Upper lobe of right lung (tissue), 1 donor: ENCODE measurements at regions not wholly inside any gene's neighbourhood (a gene's known extent, or its start where the extent isn't known, plus 50 kb on each side); places are given as distances from the start of the nearest gene placed in this dataset.
"Not testable (repeated sequence)": the region's sequence is repeated elsewhere in the genome, so short reads cannot be mapped to it uniquely, and the experiment has no call there.

Experiments used
- ATAC-seq: fragments of 200-7000 bp; cut with Tn5 transposase; one replicate; pipeline ENCODE4 v1.9.1; 2020; ENCODE audit warnings: mild to moderate bottlenecking, moderate library complexity
- DNase-seq: peaks from one replicate; pipeline ENCODE4 v3.0.0-alpha.2; 2020
- H3K27ac ChIP-seq: fragments of 200-600 bp; one replicate; pipeline ENCODE4 v1.8.0; 2022
- H3K27me3 ChIP-seq: fragments of 200-600 bp; one replicate; pipeline ENCODE4 v1.8.0; 2022; ENCODE audit warnings: mild to moderate bottlenecking
- H3K36me3 ChIP-seq: fragments of 200-600 bp; one replicate; pipeline ENCODE4 v1.8.0; 2022
- H3K4me1 ChIP-seq: fragments of 200-600 bp; one replicate; pipeline ENCODE4 v1.8.0; 2022
- H3K4me3 ChIP-seq: fragments of 200-600 bp; one replicate; pipeline ENCODE4 v1.8.0; 2022; ENCODE audit warnings: mild to moderate bottlenecking
- H3K9me3 ChIP-seq: fragments of 200-600 bp; one replicate; pipeline ENCODE4 v1.8.0; 2022
- CTCF ChIP-seq: fragments of 200-600 bp; IDR thresholded peaks from one replicate; pipeline ENCODE4 v1.8.0; 2022; ENCODE audit warnings: antibody characterized with exemption
- intact Hi-C: fragments of 100-400 bp; cut with DNase I; formaldehyde crosslinking; loops from one replicate; pipeline ENCODE4 v1.11.0; 2022
- donor health status: DM: no; HTN: yes; CAD: no; lungs with severe emphysema.

- H3K36me3 ChIP-seq, intact Hi-C loops, H3K4me3 ChIP-seq, H3K4me1 ChIP-seq, ATAC-seq, H3K27me3 ChIP-seq, H3K27ac ChIP-seq, H3K9me3 ChIP-seq, DNase-seq: not testable (repeated sequence)
- peak; percentile 26 for TF ChIP-seq CTCF
Observed at GRCh38 chr17:62226610-62227240, 153.6 kb upstream of the EFCAB3 start.

GRCh38 chr17:62223585-62223984, 156.8 kb upstream of the EFCAB3 start:
- H3K27ac ChIP-seq, DNase-seq, H3K4me1 ChIP-seq, ATAC-seq, H3K27me3 ChIP-seq, H3K36me3 ChIP-seq, intact Hi-C loops, H3K4me3 ChIP-seq, H3K9me3 ChIP-seq: not testable (repeated sequence)

- intact Hi-C loops = no loop called here
- DNase-seq (no peak), ATAC-seq (no peak)
- no peaks in the 10 kb centered on the region for H3K4me1 ChIP-seq
- no peak overlapping the region for H3K27ac ChIP-seq
- H3K9me3 ChIP-seq = no peaks in the 10 kb centered on the region
- no peaks in the 10 kb centered on the region for H3K36me3 ChIP-seq
- TF ChIP-seq CTCF = no peak
- no peaks in the 10 kb centered on the region for H3K27me3 ChIP-seq
- H3K4me3 ChIP-seq = no peak overlapping the region
Observed at GRCh38 chr17:62219221-62219899, 154.3 kb upstream of the MED13 start.

DNA sequence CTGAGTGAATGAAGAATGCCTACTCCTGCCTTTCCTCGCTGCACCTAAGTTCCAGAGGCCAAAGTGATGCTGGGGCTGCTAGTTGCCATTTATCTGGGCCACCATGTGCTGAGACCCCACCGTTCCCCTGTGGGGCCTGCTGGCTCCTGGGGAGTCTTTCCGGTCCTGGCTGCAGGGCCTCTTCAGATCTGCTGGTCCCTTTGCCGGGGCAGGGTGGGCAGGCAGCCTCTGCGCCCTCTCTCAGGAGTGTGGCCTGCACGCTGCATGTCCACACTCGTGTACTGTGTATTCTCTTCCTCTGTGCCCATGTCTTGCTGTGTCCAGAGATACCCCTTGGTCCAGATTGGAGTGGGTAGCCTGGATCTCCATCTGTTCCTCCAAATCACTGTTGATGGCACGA, 151.8 kb upstream of the MED13 start:
- no peaks in the 10 kb centered on the region for H3K27me3 ChIP-seq
- H3K27ac ChIP-seq = no peak overlapping the region
- no peaks in the 10 kb centered on the region for H3K4me1 ChIP-seq
- ATAC-seq (peak; percentile 32), DNase-seq (no peak)
- H3K9me3 ChIP-seq = no peaks in the 10 kb centered on the region
- TF ChIP-seq CTCF = no peak
- no peaks in the 10 kb centered on the region for H3K36me3 ChIP-seq
- intact Hi-C loops = no loop called here
- H3K4me3 ChIP-seq = no peak overlapping the region

DNA sequence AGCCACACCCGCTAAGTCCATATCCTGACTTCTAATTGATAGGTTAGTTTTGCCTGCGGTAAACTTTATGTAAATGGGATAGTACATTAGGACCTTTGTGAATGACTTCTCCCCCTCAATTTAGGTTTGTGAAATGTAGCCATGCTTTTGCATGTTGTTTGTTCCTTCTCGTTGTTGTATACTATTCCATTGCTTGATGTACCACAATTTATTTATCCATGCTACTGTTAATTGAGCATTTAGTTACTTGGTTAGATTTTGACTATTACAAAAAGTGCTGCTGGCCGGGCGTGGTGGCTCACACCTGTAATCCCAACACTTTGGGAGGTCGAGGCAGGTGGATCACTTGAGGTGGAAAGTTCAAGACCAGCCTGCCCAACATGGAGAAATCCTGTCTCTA, 150.8 kb upstream of the MED13 start:
- H3K4me1 ChIP-seq, H3K27me3 ChIP-seq, H3K4me3 ChIP-seq, H3K27ac ChIP-seq, DNase-seq, H3K9me3 ChIP-seq, ATAC-seq, intact Hi-C loops, H3K36me3 ChIP-seq: not testable (repeated sequence)

DNA sequence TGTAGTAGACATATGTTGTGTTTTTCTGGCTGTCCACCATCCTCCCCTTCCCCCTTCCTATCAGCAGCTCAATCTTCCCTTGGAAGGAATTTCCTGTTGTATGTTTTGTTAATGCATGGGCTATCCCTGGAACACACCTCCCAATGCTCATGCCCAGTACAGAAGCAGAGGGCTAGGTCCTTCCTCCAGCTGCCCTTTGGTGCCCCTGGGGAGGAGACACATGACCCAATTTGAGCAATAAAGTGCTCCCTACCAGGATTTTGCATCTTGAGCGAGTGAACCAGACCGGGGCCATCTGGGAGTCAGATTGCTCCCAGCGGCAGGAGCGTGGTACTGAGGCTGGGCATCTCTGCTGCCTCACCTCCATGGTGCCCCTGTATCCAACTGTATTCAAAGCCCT, 141.5 kb upstream of the MED13 start:
- ATAC-seq = no peak
- no peaks in the 10 kb centered on the region for H3K36me3 ChIP-seq
- H3K9me3 ChIP-seq = no peaks in the 10 kb centered on the region
- H3K27ac ChIP-seq = no peak overlapping the region
- no peaks in the 10 kb centered on the region for H3K4me1 ChIP-seq
- no peak for TF ChIP-seq CTCF
- no peak overlapping the region for H3K4me3 ChIP-seq
- intact Hi-C loops = no loop called here
- no peaks in the 10 kb centered on the region for H3K27me3 ChIP-seq
- DNase-seq = no peak

- DNase-seq, H3K27ac ChIP-seq, ATAC-seq, H3K36me3 ChIP-seq, intact Hi-C loops, H3K27me3 ChIP-seq, H3K4me3 ChIP-seq, H3K9me3 ChIP-seq, H3K4me1 ChIP-seq: not testable (repeated sequence)
Observed at GRCh38 chr17:62197156-62197555, 132.1 kb upstream of the MED13 start.

DNA sequence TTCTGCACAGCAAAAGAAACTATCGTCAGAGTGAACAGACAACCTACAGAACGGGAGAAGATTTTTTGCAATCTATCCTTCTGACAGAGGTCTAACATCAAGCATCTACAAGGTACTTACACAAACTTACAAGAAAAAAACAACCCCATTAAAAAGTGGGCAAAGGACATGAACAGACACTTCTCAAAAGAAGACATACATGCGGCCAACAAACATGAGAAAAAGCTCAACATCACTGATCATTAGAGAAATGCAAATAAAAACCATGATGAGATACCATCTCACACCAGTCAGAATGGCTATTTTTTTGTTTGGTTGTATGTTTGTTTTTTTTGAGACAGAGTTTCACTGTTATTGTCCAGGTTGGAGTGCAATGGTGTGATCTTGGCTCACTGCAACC, 131.5 kb upstream of the MED13 start:
- H3K4me3 ChIP-seq, H3K27me3 ChIP-seq, DNase-seq, H3K36me3 ChIP-seq, intact Hi-C loops, H3K4me1 ChIP-seq, H3K27ac ChIP-seq, ATAC-seq, H3K9me3 ChIP-seq: not testable (repeated sequence)
